HEK293T (cell line): ENCODE measurements at regions not wholly inside any gene's neighbourhood (a gene's known extent, or its start where the extent isn't known, plus 50 kb on each side); places are given as distances from the start of the nearest gene placed in this dataset.
A peak's percentile ranks its signal among the peaks of the same experiment; 100 is the strongest.

Source experiments
- CTCF ChIA-PET: fragments of 350-600 bp; formaldehyde crosslinking; extraction: SDS; loops from one replicate; lab custom pipeline; 2021; ENCODE audit warnings: antibody characterized with exemption, inconsistent platforms; lab: Yijun Ruan, JAX
- POLR2A ChIA-PET: fragments of 350-600 bp; formaldehyde crosslinking; extraction: SDS; loops from one replicate; lab custom pipeline; 2020; ENCODE audit warnings: antibody characterized with exemption, inconsistent platforms; lab: Yijun Ruan, JAX
- DNase-seq: peaks from one replicate; pipeline ENCODE4 v3.0.0; 2012; ENCODE audit warnings: mixed read lengths; ENCODE audit errors: extremely low spot score
- ARNT ChIP-seq: fragments of 450-650 bp; IDR thresholded peaks from 2 replicates; pipeline ENCODE4 v1.6.1; 2017; ENCODE audit warnings: mild to moderate bottlenecking
- BHLHE40 ChIP-seq: fragments of 450-650 bp; IDR thresholded peaks from 2 replicates; pipeline ENCODE4 v1.6.1; 2016; ENCODE audit warnings: mild to moderate bottlenecking, moderate library complexity, borderline replicate concordance
- CTBP1 ChIP-seq: fragments of 450-650 bp; IDR thresholded peaks from 2 replicates; pipeline ENCODE4 v1.6.1; 2016; ENCODE audit warnings: borderline replicate concordance
- ELF4 ChIP-seq: fragments of 450-650 bp; IDR thresholded peaks from 2 replicates; pipeline ENCODE4 v1.6.1; 2017; ENCODE audit warnings: antibody characterized with exemption
- FOXA1 ChIP-seq: fragments of 450-650 bp; IDR thresholded peaks from 2 replicates; pipeline ENCODE4 v1.6.1; 2016; ENCODE audit warnings: mild to moderate bottlenecking
- FOXK2 ChIP-seq: fragments of 450-650 bp; IDR thresholded peaks from 2 replicates; pipeline ENCODE4 v1.6.1; 2016; ENCODE audit warnings: mild to moderate bottlenecking
- FOXM1 ChIP-seq: fragments of 450-650 bp; IDR thresholded peaks from 2 replicates; pipeline ENCODE4 v1.6.1; 2017; ENCODE audit warnings: mild to moderate bottlenecking, borderline replicate concordance
- HDGF ChIP-seq: fragments of 450-650 bp; IDR thresholded peaks from 2 replicates; pipeline ENCODE4 v1.6.1; 2017; ENCODE audit warnings: antibody characterized with exemption, borderline replicate concordance
- L3MBTL2 ChIP-seq: fragments of 450-650 bp; conservative IDR thresholded peaks from 2 replicates; pipeline ENCODE4 v1.6.1; 2016; ENCODE audit warnings: mild to moderate bottlenecking
- LEF1 ChIP-seq: fragments of 450-650 bp; IDR thresholded peaks from 2 replicates; pipeline ENCODE4 v1.6.1; 2017; ENCODE audit warnings: mild to moderate bottlenecking, borderline replicate concordance
- NFRKB ChIP-seq: fragments of 450-650 bp; IDR thresholded peaks from 2 replicates; pipeline ENCODE4 v1.6.1; 2016; ENCODE audit warnings: mild to moderate bottlenecking, moderate library complexity
- SP1 ChIP-seq: fragments of 450-650 bp; IDR thresholded peaks from 2 replicates; pipeline ENCODE4 v1.6.1; 2017
- SUZ12 ChIP-seq: fragments of 450-650 bp; IDR thresholded peaks from 2 replicates; pipeline ENCODE4 v1.6.1; 2016; ENCODE audit warnings: mild to moderate bottlenecking
- TARDBP ChIP-seq: fragments of 450-650 bp; IDR thresholded peaks from 2 replicates; pipeline ENCODE4 v1.6.1; 2016
- ZNF384 ChIP-seq: fragments of 450-650 bp; IDR thresholded peaks from 2 replicates; pipeline ENCODE4 v1.6.1; 2016
- TF ChIP-seq, protein P1 (sequence below): fragments of 450-650 bp; IDR thresholded peaks from 2 replicates; pipeline ENCODE4 v1.6.1; 2016

- CTCF ChIA-PET, result interaction anchor here (0.7 kb wide), 1 partner anchor 446 kb away, joined by 3 read pairs; no protein-coding TSS in a partner anchor
- TF ChIP-seq SUZ12 (no peak), SP1 (no peak), TARDBP (no peak), FOXK2 (no peak), ZNF384 (no peak), FOXA1 (no peak), ELF4 (no peak), L3MBTL2 (no peak), CTBP1 (no peak), NFRKB (no peak), ARNT (no peak), BHLHE40 (no peak), HDGF (no peak)
- TF ChIP-seq, protein P1, sequence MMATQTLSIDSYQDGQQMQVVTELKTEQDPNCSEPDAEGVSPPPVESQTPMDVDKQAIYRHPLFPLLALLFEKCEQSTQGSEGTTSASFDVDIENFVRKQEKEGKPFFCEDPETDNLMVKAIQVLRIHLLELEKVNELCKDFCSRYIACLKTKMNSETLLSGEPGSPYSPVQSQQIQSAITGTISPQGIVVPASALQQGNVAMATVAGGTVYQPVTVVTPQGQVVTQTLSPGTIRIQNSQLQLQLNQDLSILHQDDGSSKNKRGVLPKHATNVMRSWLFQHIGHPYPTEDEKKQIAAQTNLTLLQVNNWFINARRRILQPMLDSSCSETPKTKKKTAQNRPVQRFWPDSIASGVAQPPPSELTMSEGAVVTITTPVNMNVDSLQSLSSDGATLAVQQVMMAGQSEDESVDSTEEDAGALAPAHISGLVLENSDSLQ, result no peak
- DNase-seq, result no peak
- POLR2A ChIA-PET, result interaction anchor here (1.2 kb wide), 1 partner anchor 112 kb away, joined by 4 read pairs; the partner anchor contains the start of gene APC
These were observed 111.8 kb upstream of the APC start for GRCh38 chr5:112625689-112626438.

DNA sequence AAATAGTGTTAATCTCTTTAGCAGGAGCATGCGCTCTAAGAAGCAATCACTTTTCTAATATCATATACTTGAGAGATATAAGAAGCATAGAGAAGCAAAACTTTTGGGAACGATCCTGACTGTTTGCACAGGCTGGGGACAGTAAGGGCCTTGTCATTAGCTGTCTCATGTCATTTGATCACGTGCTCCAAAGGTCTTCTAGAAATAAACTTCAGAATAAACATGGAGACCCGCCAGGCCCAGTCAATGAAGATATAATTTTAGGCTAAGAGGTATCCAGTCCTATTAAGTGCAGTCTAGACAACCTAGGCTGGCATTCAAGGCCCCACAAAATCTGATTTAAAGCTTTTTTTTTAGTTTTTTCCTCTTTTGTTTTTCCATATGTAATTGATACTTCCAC lies 111.0 kb upstream of the APC start:
- ChIA-PET CTCF (no interaction called here), POLR2A (no interaction called here)
- TF ChIP-seq ELF4 (no peak), FOXM1 (no peak), L3MBTL2 (no peak), TARDBP (no peak), BHLHE40 (no peak), FOXA1 (no peak), ARNT (no peak), ZNF384 (no peak), CTBP1 (no peak), SUZ12 (no peak), LEF1 (no peak), FOXK2 (no peak), NFRKB (no peak), SP1 (no peak), HDGF (no peak)
- TF ChIP-seq, protein P1, result no peak
- DNase-seq, result no peak

DNA sequence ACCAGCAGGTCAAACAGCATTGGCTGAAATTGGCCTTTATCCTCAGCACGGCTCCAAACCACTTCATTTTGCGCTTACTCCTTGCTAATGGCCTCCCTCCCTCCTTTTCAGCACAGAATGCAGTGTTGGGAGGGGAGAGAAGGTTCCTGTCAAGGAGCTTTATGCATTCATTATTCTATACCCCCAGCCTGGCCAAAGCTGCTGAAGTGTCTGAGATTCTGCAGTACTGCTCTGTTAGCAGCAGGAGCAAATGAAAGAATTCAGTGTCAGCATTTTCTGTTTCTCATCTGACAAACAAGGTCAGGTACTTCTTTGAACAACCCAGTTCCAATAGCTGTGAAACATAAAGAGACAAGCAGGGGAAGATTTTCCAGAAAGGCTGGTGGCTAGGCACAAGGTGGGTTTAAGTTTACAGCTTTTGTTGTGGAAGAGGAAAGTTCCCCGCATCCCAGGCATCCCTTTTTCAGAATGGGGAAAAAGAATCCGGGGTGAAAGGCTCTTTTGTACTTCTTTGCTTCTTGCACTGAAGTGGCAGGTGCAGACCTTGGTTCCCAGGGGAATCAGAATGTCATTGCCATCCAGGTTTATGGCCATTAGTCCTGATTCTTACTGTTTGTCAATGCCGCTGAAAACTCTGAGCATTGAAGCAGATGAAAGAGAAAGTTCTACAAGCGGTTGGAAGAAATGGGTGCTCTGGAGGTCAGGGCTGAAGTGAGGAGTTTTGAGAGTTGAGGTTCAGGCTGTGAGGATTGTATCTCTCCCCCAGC lies 109.3 kb upstream of the APC start:
- ChIA-PET POLR2A (no interaction called here), CTCF (no interaction called here)
- no peak for TF ChIP-seq HDGF
- TF ChIP-seq FOXA1, result no peak
- DNase-seq, result peak; percentile 18

DNA sequence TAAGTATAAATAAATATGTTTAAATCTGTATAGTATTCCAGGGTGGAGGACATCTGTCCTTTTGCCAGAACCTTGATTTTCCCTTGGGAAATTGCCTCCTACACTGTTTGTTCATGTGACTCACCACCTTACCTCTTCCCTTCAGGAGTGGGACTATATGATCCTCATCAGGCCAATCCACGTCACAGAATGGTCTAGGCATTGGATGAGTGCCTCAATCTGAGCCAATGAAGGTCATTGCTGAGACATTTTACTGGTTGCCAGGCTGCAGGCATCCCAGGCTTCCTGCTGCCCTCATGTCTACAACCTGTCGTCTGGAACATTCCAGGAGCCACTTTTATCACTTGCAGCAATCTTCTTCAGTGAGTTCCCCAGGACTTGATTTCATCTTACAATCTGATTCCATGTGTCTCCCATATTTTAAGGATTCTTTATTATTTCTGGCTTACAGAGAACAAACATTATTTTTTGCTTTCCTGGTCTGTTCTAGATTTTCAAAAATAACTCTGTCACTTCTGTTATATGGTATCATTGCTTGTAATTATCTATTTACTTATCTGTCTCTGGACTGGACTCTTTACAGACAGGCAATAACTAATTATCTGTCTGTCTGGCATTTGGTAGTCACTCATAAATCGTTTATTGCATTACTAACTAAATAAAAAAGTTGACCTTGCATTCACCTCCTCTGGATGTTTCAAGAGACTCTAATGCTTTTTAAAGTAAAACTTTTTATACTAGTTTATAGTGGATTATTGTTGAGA lies 107.3 kb upstream of the APC start:
- POLR2A ChIA-PET, result no interaction called here
- TF ChIP-seq, protein P1, result no peak
- no peak for TF ChIP-seq HDGF
- TF ChIP-seq FOXM1, result no peak
- no peak for TF ChIP-seq ARNT
- no peak for TF ChIP-seq ELF4
- no peak for TF ChIP-seq LEF1
- no peak for TF ChIP-seq NFRKB
- no peak for TF ChIP-seq L3MBTL2
- no peak for TF ChIP-seq SP1
- TF ChIP-seq ZNF384, result no peak
- DNase-seq, result no peak
- CTCF ChIA-PET, result no interaction called here

- ChIA-PET CTCF (no interaction called here), POLR2A (no interaction called here)
- TF ChIP-seq CTBP1, result no peak
- TF ChIP-seq ARNT, result no peak
- no peak for TF ChIP-seq BHLHE40
- no peak for TF ChIP-seq FOXK2
- no peak for TF ChIP-seq L3MBTL2
- DNase-seq, result no peak
These were observed 103.5 kb upstream of the APC start for GRCh38 chr5:112634166-112634565.

DNA sequence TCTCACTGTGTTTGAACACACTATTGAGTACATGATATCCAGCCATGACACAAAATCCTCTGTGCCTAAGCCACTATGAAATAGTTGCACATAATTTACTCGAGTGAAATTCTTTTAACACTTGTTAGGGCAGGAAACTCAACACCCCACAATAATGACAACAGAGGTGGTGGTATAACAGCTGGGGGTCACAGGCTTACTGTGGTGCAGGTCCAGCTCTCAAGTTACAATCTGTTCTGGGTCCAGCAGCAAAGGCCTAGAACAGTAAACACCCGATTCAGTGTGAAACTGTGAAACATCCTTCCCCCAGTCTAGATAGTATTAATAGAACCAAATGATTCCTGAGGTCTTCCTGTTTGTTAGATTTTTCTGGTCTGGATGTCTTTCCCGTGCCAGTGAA lies 102.9 kb upstream of the APC start:
- ChIA-PET CTCF (no interaction called here), POLR2A (no interaction called here)
- DNase-seq, result no peak
- TF ChIP-seq ELF4, result no peak
- no peak for TF ChIP-seq NFRKB
- TF ChIP-seq HDGF, result no peak
- no peak for TF ChIP-seq FOXM1
- TF ChIP-seq SUZ12, result no peak
- no peak for TF ChIP-seq FOXA1
- TF ChIP-seq ZNF384, result no peak
- TF ChIP-seq LEF1, result no peak
- TF ChIP-seq, protein P1, result no peak
